Astrocyte (in vitro differentiated cells and primary cell): ENCODE measurements at regions not wholly inside any gene's neighbourhood (a gene's known extent, or its start where the extent isn't known, plus 50 kb on each side); places are given as distances from the start of the nearest gene placed in this dataset.

Source experiments
- CTCF ChIP-seq: IDR thresholded peaks from 2 replicates; pipeline ENCODE4 v1.5.1; 2011; ENCODE audit warnings: low read depth, mild to moderate bottlenecking, inconsistent platforms, low read length, moderate library complexity; ENCODE audit not compliant: insufficient read depth
- EZH2 ChIP-seq: IDR thresholded peaks from 2 replicates; pipeline ENCODE4 v1.6.1; 2012; ENCODE audit warnings: mild to moderate bottlenecking, low read length, inconsistent platforms; ENCODE audit not compliant: insufficient read depth

- no peak for TF ChIP-seq CTCF
- no peak for TF ChIP-seq EZH2
These were observed 108.1 kb upstream of the FRG1 start for GRCh38 chr4:189832528-189832927.
